ENCODE measurements at regions not wholly inside any gene's neighbourhood (a gene's known extent, or its start where the extent isn't known, plus 50 kb on each side); places are given as distances from the start of the nearest gene placed in this dataset.
"Not testable (repeated sequence)": the region's sequence is repeated elsewhere in the genome, so short reads cannot be mapped to it uniquely, and the experiment has no call there.

- CTCF ChIA-PET: interaction anchor here (0.6 to 2.4 kb wide), 3 partner anchors 17 to 322 kb away, joined by 3 to 8 read pairs (median 4); partner anchors contain the start of gene CCDC83
- Mint-ChIP-seq H3K9me3 (no peaks in the 10 kb centered on the region), H3K27ac (peak overlapping the region; percentile 12), H3K4me3 (no peak overlapping the region), H3K27me3 (no peaks in the 10 kb centered on the region), H3K36me3 (no peaks in the 10 kb centered on the region), H3K4me1 (peaks cover 19% of the 10 kb centered on the region)
- peak; percentile 57 for DNase-seq
Measured at GRCh38 chr11:86176165-86176884, 68.2 kb upstream of the EED start.

DNA sequence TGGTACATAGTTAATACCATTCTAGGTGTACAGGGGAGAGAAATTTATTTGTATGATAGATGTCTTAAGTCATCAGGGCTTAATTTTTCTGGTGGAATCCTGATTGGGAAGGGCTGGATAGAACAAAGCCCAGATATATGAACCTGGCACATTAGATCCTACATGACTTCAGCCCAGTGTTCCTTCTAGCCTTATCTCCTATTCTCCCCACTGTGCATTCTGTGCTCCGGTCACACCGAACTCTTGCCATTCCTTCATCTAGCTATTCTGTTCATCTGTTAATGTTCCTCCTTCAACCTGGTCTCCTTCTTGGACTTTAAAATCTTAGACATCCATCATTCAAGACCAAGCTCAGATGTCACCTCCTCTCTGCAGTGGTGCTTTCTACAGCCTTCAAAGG lies 68.9 kb upstream of the EED start:
- Mint-ChIP-seq H3K27ac (no peak overlapping the region), H3K9me3 (no peaks in the 10 kb centered on the region), H3K27me3 (no peaks in the 10 kb centered on the region), H3K4me1 (peaks cover 19% of the 10 kb centered on the region), H3K4me3 (no peak overlapping the region), H3K36me3 (no peaks in the 10 kb centered on the region)
- CTCF ChIA-PET: interaction anchor here (2.4 kb wide), 1 partner anchor 18 kb away, joined by 8 read pairs; no protein-coding TSS in a partner anchor
- no peak for DNase-seq

GRCh38 chr11:86175191-86175590 lies 69.4 kb upstream of the EED start:
- H3K36me3 Mint-ChIP-seq: no peaks in the 10 kb centered on the region
- no peaks in the 10 kb centered on the region for H3K9me3 Mint-ChIP-seq
- no peak overlapping the region for H3K4me3 Mint-ChIP-seq
- H3K27me3 Mint-ChIP-seq: no peaks in the 10 kb centered on the region
- H3K27ac Mint-ChIP-seq: no peak overlapping the region
- CTCF ChIA-PET: interaction anchor here (2.4 kb wide), 1 partner anchor 18 kb away, joined by 8 read pairs; no protein-coding TSS in a partner anchor
- H3K4me1 Mint-ChIP-seq: peaks cover 19% of the 10 kb centered on the region
- no peak for DNase-seq

- Mint-ChIP-seq H3K4me1 (peaks cover 19% of the 10 kb centered on the region), H3K27ac (no peak overlapping the region), H3K36me3 (no peaks in the 10 kb centered on the region), H3K4me3 (no peak overlapping the region), H3K9me3 (no peaks in the 10 kb centered on the region), H3K27me3 (no peaks in the 10 kb centered on the region)
- CTCF ChIA-PET: interaction anchor here (1.6 kb wide), 1 partner anchor 15 kb away, joined by 4 read pairs; no protein-coding TSS in a partner anchor
- DNase-seq: no peak
Measured at GRCh38 chr11:86174101-86175046, 70.2 kb upstream of the EED start.

DNA sequence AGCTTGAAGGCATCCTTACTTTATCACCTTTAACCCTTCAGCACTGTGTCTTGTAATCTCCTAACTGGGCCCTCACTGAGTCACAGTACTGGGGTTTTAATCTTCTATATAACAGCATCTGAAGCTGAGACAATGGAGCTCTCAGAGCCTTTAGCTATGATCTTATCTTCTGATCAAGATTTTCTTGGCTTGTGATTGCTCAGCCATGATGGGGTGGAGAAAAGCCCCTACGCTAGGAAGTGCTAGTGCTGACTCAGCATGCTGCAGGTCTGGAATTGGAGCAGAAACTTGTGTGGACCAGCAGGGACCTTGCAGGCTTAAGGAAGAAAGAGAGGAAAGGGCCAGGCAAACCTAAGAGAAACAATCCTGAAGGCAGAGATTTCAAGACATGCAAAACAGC lies 71.7 kb upstream of the EED start:
- Mint-ChIP-seq H3K4me1 (peaks cover 19% of the 10 kb centered on the region), H3K36me3 (no peaks in the 10 kb centered on the region), H3K27me3 (no peaks in the 10 kb centered on the region), H3K4me3 (no peak overlapping the region), H3K9me3 (no peaks in the 10 kb centered on the region), H3K27ac (no peak overlapping the region)
- CTCF ChIA-PET: interaction anchor here (1.9 kb wide), 1 partner anchor 21 kb away, joined by 9 read pairs; no protein-coding TSS in a partner anchor
- DNase-seq: no peak

- DNase-seq: no peak
- Mint-ChIP-seq H3K4me1 (peaks cover 12% of the 10 kb centered on the region), H3K27ac (no peak overlapping the region), H3K9me3 (no peaks in the 10 kb centered on the region), H3K27me3 (no peaks in the 10 kb centered on the region), H3K36me3 (no peaks in the 10 kb centered on the region), H3K4me3 (no peak overlapping the region)
- CTCF ChIA-PET: interaction anchor here (1.9 kb wide), 1 partner anchor 23 kb away, joined by 9 read pairs; no protein-coding TSS in a partner anchor
Measured at GRCh38 chr11:86171627-86172026, 72.9 kb upstream of the EED start.

GRCh38 chr11:86167499-86168164 lies 76.9 kb upstream of the EED start:
- peaks cover 2% of the 10 kb centered on the region for H3K36me3 Mint-ChIP-seq
- no peaks in the 10 kb centered on the region for H3K9me3 Mint-ChIP-seq
- H3K27ac Mint-ChIP-seq: no peak overlapping the region
- H3K27me3 Mint-ChIP-seq: peaks cover 7% of the 10 kb centered on the region
- H3K4me3 Mint-ChIP-seq: no peak overlapping the region
- H3K4me1 Mint-ChIP-seq: no peaks in the 10 kb centered on the region
- no peak for DNase-seq
- CTCF ChIA-PET: interaction anchor here (1.1 kb wide), 1 partner anchor 26 kb away, joined by 3 read pairs; no protein-coding TSS in a partner anchor

- H3K27ac Mint-ChIP-seq, H3K27me3 Mint-ChIP-seq, CTCF ChIA-PET, H3K36me3 Mint-ChIP-seq, H3K4me3 Mint-ChIP-seq, H3K9me3 Mint-ChIP-seq, H3K4me1 Mint-ChIP-seq, DNase-seq: not testable (repeated sequence)
Measured at GRCh38 chr11:86166287-86166686, 78.3 kb upstream of the EED start.

DNA sequence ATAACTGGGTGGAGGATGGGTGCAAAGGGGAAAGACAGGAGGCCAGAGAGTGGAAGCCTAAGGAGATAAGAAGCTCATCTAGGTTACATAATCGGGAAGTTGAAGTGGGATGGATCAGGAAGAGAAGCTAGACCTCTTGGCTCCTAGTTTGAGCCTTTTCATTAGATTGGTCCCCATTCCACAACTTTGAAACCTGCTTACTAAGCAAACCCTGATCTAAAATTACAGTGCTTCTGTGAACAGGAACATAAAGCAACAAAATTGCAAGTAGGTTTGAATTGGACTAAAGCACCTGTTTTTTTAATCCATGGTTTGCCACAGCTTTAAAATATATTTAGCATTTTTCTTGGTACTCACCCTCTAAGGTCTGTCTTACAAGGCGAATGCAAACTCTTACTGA lies 80.4 kb upstream of the EED start:
- DNase-seq: no peak
- Mint-ChIP-seq H3K4me1 (peaks cover 14% of the 10 kb centered on the region), H3K4me3 (no peak overlapping the region), H3K27me3 (peaks cover 7% of the 10 kb centered on the region), H3K27ac (no peak overlapping the region), H3K36me3 (peaks cover 2% of the 10 kb centered on the region), H3K9me3 (no peaks in the 10 kb centered on the region)
- CTCF ChIA-PET: interaction anchor here (1.8 kb wide), 1 partner anchor 29 kb away, joined by 4 read pairs; no protein-coding TSS in a partner anchor

GRCh38 chr11:86163221-86163876 lies 81.2 kb upstream of the EED start:
- peaks cover 22% of the 10 kb centered on the region for H3K4me1 Mint-ChIP-seq
- H3K36me3 Mint-ChIP-seq, H3K27ac Mint-ChIP-seq, H3K4me3 Mint-ChIP-seq, DNase-seq, H3K27me3 Mint-ChIP-seq, CTCF ChIA-PET, H3K9me3 Mint-ChIP-seq: not testable (repeated sequence)

- CTCF ChIA-PET: interaction anchor here (0.6 kb wide), 1 partner anchor 25 kb away, joined by 3 read pairs; no protein-coding TSS in a partner anchor
- peaks cover 7% of the 10 kb centered on the region for H3K27me3 Mint-ChIP-seq
- no peak overlapping the region for H3K27ac Mint-ChIP-seq
- peaks cover 31% of the 10 kb centered on the region for H3K4me1 Mint-ChIP-seq
- peaks cover 2% of the 10 kb centered on the region for H3K9me3 Mint-ChIP-seq
- H3K36me3 Mint-ChIP-seq: peaks cover 3% of the 10 kb centered on the region
- DNase-seq: no peak
- no peak overlapping the region for H3K4me3 Mint-ChIP-seq
Measured at GRCh38 chr11:86162239-86162638, 82.3 kb upstream of the EED start.

DNA sequence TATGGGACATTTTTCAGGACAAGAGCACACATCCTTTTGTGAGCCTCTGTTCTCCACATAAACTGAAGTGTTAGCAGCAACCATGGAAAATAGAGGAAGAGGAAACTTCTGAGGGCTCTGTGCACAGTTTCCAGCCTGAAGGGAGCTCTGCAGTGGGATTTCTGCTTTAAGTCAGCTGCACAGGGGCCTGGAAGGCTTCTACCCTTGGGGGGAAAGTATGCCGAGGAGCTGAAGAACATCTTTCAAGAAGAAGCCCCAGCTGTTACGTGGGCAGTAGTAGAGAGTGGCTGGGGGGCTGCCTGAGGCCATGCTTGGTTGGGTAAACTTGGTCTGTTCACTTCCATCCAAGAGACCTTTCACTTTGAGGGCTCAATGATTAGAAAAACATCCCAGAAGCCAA lies 82.7 kb upstream of the EED start:
- no peak overlapping the region for H3K27ac Mint-ChIP-seq
- CTCF ChIA-PET: interaction anchor here (0.6 kb wide), 1 partner anchor 26 kb away, joined by 3 read pairs; no protein-coding TSS in a partner anchor

GRCh38 chr11:86161336-86161735 lies 83.2 kb upstream of the EED start:
- no peak overlapping the region for H3K4me3 Mint-ChIP-seq
- CTCF ChIA-PET: interaction anchor here (3.0 kb wide), 1 partner anchor 33 kb away, joined by 9 read pairs; no protein-coding TSS in a partner anchor
- no peak overlapping the region for H3K27ac Mint-ChIP-seq
- peaks cover 7% of the 10 kb centered on the region for H3K27me3 Mint-ChIP-seq
- H3K36me3 Mint-ChIP-seq: peaks cover 3% of the 10 kb centered on the region
- peaks cover 35% of the 10 kb centered on the region for H3K4me1 Mint-ChIP-seq
- DNase-seq: no peak
- peaks cover 2% of the 10 kb centered on the region for H3K9me3 Mint-ChIP-seq

More for the DNA sequence above, 82.7 kb upstream of the EED start:
- Mint-ChIP-seq H3K4me1 (peaks cover 31% of the 10 kb centered on the region), H3K36me3 (peaks cover 3% of the 10 kb centered on the region), H3K4me3 (no peak overlapping the region), H3K9me3 (peaks cover 2% of the 10 kb centered on the region), H3K27me3 (peaks cover 7% of the 10 kb centered on the region)
- no peak for DNase-seq

All from activated naive CD4-positive, alpha-beta T cell treated with anti-CD3 and anti-CD28 coated beads, Interleukin-2, amount 10 ng/mL, durations not matched to agents 7 days and 5 days (primary cell).